ENCODE measurements at regions not wholly inside any gene's neighbourhood (a gene's known extent, or its start where the extent isn't known, plus 50 kb on each side); places are given as distances from the start of the nearest gene placed in this dataset.

GRCh38 chr18:56214706-56215105, 423.7 kb downstream of the TXNL1 start:
- no peak overlapping the region for H3K4me3 ChIP-seq
- H3K27ac ChIP-seq: no peak overlapping the region
- ChIA-PET CTCF (no interaction called here), POLR2A (no interaction called here)
- DNase-seq (ENCODE audit: low read depth in 1 of 2, low spot score in 1 of 2) (no peak), FAIRE-seq (no peak), ATAC-seq (no peak)
- TF ChIP-seq PBX3 (IDR thresholded peaks at IDR 0.05) (no peak), RARB (CRISPR knock-in tag; IDR thresholded peaks at IDR 0.05) (no peak), POLR2A (IDR thresholded peaks at IDR 0.05; ENCODE audit: low read length) (no peak), FOSL2 (IDR thresholded peaks at IDR 0.05) (no peak), FOSL2 (CRISPR knock-in tag; IDR thresholded peaks at IDR 0.05) (no peak), CTCF (IDR thresholded peaks at IDR 0.05) (no peak), NFE2L2 (conservative IDR thresholded peaks at IDR 0.05; ENCODE audit: low read length) (no peak)
- H3K4me2 ChIP-seq: no peak overlapping the region
- no peaks in the 10 kb centered on the region for H3K4me1 ChIP-seq
- H3K9me3 ChIP-seq: no peaks in the 10 kb centered on the region
- 0% methylated on average over 1 of the region's 1 CpG for WGBS (ENCODE audit: missing lambda C conversion rate)

GRCh38 chr18:56210520-56210919, 427.9 kb downstream of the TXNL1 start:
- Histone ChIP-seq H3K4me2 (no peak overlapping the region), H3K27ac (no peak overlapping the region), H3K4me3 (no peak overlapping the region), H3K4me1 (no peaks in the 10 kb centered on the region), H3K9me3 (no peaks in the 10 kb centered on the region)
- ChIA-PET CTCF (no interaction called here), POLR2A (no interaction called here)
- no peak for TF ChIP-seq HEYL (CRISPR knock-in tag; IDR thresholded peaks at IDR 0.05)
- TF ChIP-seq CHD2 (IDR thresholded peaks at IDR 0.05; ENCODE audit: low read length, partially characterized antibody): no peak
- no peak for TF ChIP-seq FOXS1 (CRISPR knock-in tag; IDR thresholded peaks at IDR 0.05)
- no peak for TF ChIP-seq PBX3 (IDR thresholded peaks at IDR 0.05)
- TF ChIP-seq EHMT2 (IDR thresholded peaks at IDR 0.05; ENCODE audit: low read depth): no peak
- TF ChIP-seq ZFP36 (IDR thresholded peaks at IDR 0.05; ENCODE audit: borderline replicate concordance, partially characterized antibody): no peak
- TF ChIP-seq E2F6 (IDR thresholded peaks at IDR 0.05; ENCODE audit: borderline replicate concordance, low read depth): no peak
- TF ChIP-seq MAX (IDR thresholded peaks at IDR 0.05): no peak
- TF ChIP-seq ATOH8 (CRISPR knock-in tag; IDR thresholded peaks at IDR 0.05; ENCODE audit: low read depth): no peak
- TF ChIP-seq NR3C1 (IDR thresholded peaks at IDR 0.05): no peak
- TF ChIP-seq RNF2 (IDR thresholded peaks at IDR 0.05; ENCODE audit: borderline replicate concordance, low read depth): no peak
- no peak for TF ChIP-seq HOXB5 (CRISPR knock-in tag; IDR thresholded peaks at IDR 0.05)
- no peak for TF ChIP-seq CBX8 (IDR thresholded peaks at IDR 0.05)
- FAIRE-seq (no peak), ATAC-seq (no peak), DNase-seq (ENCODE audit: low read depth in 1 of 2, low spot score in 1 of 2) (no peak)
- WGBS (ENCODE audit: missing lambda C conversion rate): 61% methylated on average over 2 of the region's 3 CpGs

GRCh38 chr18:56207989-56208388, 430.4 kb downstream of the TXNL1 start:
- TF ChIP-seq MYC (IDR thresholded peaks at IDR 0.05; ENCODE audit: borderline replicate concordance, low read length) (no peak), FOSL2 (IDR thresholded peaks at IDR 0.05) (no peak), FOSL2 (CRISPR knock-in tag; IDR thresholded peaks at IDR 0.05) (no peak), HOXB13 (CRISPR knock-in tag; IDR thresholded peaks at IDR 0.05; ENCODE audit: low read depth) (no peak), ZFP36 (IDR thresholded peaks at IDR 0.05; ENCODE audit: borderline replicate concordance, partially characterized antibody) (no peak), RNF2 (IDR thresholded peaks at IDR 0.05; ENCODE audit: borderline replicate concordance, low read depth) (no peak)
- FAIRE-seq: no peak
- H3K9me3 ChIP-seq: no peaks in the 10 kb centered on the region
- H3K27ac ChIP-seq: no peak overlapping the region
- no peak overlapping the region for H3K4me3 ChIP-seq
- CTCF ChIA-PET: no interaction called here
- POLR2A ChIA-PET: no interaction called here
- no peak overlapping the region for H3K4me2 ChIP-seq
- ATAC-seq: no peak
- no peak for DNase-seq (ENCODE audit: low read depth in 1 of 2, low spot score in 1 of 2)
- 51% methylated on average over 4 of the region's 6 CpGs for WGBS (ENCODE audit: missing lambda C conversion rate)
- H3K4me1 ChIP-seq: no peaks in the 10 kb centered on the region
